NCI-H1048 (cell line): ENCODE measurements at regions not wholly inside any gene's neighbourhood (a gene's known extent, or its start where the extent isn't known, plus 50 kb on each side); places are given as distances from the start of the nearest gene placed in this dataset.
"Not testable (repeated sequence)": the region's sequence is repeated elsewhere in the genome, so short reads cannot be mapped to it uniquely, and the experiment has no call there.

ENCODE experiments used
- DNase-seq: peaks from one replicate; lab custom pipeline; 2025; lab: John Stamatoyannopoulos, UW

DNA sequence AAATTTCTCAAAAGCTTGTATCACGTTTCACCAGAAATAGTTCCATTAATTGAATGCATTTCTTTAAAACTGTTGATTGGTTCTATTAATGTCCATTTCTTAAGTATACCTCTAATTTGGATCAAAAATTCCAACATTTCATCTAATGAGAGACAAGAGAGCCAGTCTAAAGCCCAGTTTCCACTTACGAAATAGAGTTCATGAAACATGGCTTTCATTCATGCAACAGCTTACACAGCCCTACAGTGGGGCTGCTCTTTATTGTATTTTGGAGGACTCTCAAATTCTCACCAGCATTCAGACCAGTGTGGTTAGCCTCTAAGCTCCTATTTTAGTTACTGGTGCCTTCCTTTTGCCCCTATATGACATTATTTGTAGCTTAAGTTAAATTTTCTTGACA is 566.9 kb upstream of the RGMB start:
- no peak for DNase-seq

DNA sequence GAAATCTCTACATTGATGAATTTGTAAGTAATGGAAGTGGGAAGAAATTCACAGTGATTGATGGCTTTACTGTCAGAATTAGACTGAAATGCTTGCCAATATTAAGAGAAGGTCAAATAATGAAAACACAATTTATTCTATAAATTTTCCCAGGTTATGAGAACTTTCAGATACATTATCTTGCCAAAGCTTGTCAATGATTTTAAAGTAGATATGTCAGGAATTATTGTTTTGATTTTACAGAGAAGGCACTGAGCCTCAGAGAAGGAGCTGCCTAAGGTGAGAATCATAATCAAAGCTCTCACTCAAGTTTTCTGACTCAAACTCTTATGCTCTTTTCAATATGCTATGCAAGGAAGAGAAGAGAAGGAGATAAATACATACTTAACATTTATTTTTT is 564.0 kb upstream of the RGMB start:
- no peak for DNase-seq

DNA sequence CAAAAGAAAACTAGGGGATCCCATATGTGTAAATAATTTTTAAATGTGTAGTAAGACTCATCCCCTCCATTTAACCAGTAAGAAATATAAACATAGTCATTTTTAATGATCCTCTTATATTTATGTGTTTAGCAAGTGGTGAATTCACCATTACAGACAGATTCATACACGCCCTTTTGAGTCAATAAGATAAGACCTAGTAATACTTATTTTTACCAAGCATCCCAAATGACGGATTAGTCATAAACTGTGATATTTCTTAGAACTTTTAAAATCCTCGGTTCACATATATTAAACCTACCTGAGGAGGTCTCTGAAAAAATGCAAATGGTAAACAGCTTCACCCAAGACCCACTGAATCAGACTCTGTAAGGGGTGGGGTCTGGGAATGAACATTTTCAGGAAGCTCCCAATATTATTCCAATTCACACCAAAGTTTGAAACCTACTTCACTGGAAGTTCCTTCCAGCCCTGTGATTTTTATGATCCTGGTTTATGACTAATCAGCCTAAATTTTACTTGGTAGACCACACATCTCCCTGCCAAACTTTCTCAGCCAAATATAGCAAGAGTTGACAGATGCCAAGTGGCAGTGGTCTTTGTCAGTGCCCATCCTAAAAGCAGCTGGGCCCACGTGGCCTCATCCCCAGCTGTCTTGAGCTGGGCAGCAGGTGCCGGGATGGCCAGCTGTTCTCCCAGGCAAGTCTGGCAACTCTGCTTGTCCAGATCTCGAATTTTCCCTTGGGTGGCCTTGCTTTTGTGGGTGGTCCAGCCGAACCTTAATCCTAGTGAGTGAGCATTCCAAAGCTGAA is 559.0 kb upstream of the RGMB start:
- DNase-seq: no peak

DNA sequence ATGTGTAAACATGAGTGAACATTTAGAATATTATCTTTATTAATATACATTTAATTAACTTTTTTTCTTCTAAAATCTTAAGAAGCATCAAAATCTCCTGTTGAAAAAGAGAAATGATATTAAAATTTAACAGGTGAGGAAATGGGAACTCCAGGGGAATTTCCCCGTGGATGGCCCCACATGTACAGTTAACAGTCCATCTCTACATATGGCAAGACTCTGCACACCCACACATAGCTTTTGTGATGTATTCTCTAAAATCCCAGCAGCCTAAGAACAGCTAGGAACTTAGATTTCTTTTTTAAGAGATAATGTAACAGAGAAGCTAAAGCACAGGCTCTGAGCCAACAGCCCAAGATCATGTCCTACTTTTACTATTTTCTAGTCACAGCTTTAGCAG is 556.3 kb upstream of the RGMB start:
- DNase-seq: no peak

DNA sequence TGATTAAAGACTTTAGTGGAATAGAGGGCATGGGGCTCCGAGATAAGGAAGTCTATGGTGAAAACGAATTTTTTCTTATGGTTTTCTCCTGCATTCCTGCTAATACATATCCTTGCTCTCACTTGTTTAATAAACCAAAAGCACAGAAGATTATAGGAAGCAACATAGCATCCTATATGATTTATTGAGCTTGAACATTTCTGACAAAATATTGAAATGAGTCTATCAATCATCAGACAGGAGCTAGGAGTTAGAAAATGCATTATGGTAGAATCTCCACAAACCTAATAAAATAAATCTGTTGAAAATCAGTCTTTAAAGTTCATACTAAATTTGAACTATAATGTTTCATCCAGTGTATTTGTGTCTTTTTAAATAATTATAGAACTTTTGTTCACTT is 554.6 kb upstream of the RGMB start:
- no peak for DNase-seq

DNA sequence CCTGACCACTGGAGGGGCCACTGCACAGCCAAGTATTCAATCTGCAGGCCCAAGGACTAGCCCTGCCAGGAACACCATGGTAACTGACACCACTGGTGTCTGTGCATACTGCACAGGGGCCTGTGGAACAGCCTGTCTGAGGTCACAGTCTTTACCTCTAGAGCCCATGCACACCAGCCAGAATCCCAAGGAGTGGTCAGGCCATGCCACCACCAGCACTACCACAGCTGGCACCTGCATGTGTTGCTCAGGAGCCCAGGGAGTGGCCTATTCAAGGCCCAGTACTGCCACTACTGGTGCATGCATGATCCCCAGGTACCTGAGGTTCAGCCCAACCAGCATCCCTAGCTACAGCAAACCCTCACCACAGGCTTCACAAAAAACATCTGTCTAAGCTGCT is 546.0 kb upstream of the RGMB start:
- DNase-seq: no peak

DNA sequence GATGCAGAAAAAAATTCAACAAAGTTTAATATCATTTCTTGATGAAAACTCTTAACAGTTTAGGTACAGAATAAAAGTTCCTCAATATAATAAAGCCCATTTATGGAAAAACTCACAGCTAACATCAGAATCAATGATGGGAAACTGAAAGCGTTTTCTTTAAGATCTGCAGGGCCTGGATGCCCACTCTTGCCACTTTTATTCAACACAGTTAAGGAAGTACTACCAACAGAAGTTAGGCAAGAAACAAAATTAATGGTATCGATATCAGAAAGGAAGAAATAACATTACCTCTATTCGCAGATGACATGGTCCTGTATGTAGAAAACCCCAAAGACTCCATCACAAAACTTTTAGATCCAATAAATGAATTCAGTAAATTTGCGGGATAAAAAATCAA is 542.4 kb upstream of the RGMB start:
- DNase-seq: no peak

DNA sequence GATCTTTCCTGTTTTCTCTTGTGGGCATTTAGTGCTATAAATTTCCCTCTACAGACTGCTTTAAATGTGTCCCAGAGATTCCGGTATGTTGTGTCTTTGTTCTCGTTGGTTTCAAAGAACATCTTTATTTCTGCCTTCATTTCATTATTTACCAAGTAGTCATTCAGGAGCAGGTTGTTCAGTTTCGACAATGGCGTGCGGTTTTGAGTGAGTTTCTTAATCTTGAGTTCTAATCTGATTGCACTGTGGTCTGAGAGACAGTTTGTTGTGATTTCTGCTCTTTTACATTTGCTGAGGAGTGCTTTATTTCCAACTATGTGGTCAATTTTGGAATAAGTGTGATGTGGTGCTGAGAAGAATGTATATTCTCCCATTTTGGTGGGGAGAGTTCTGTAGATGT is 535.7 kb upstream of the RGMB start:
- DNase-seq: not testable (repeated sequence)

DNA sequence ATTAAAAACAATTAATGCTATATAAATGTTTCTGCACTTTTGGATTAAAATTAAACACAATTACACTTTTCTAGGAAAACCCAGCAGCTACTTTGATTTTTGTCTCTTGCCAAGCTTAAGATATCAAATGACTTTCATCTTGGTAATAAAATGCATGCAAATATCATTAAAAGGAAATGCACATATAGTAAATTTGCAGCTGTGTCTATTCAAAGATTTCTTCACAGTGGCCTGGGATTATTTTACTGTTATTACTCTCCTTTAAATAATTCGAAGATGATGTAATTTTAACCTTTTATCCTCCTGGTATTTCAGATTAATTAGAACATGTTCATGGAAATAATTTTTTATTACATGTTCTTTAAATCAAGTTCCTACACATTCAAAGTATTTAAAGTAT is 529.5 kb upstream of the RGMB start:
- no peak for DNase-seq

DNA sequence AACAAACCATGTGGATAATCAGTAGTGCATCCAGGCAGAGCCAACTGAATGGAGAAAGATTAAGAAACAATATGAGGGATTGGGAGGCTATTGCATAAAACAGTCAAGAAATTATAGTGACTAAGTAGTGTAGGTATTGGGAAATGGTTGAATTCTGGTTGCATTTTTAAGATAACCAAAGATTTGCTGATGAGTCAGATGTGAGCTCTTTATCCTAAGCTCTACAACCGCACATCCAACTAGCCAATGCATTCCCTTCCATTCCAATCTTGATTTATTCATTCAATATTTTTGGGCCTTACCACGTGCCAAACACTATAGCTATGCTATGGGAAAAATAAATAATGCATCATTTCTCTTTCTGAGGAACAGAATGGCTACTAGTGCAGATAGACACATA is 524.5 kb upstream of the RGMB start:
- no peak for DNase-seq

DNA sequence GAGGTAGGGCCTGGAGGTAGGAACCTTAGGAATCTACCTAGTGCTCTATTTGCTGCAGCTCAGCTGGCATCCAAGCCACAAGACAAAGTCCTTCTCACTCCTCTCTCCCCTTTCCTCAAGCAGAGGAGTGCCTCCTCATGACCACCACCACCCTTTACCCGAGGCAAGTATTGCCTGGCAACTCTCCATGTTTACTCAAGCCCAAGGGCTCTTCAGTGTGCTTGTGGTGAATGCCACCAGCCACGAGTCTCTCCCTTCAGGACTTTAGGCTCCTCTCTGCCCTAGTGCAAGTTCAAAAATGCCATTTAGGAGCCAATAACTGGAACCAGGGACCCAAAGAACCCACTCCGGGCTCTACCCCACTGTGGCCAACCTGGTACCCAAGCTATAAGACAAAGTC is 514.5 kb upstream of the RGMB start:
- DNase-seq: no peak

DNA sequence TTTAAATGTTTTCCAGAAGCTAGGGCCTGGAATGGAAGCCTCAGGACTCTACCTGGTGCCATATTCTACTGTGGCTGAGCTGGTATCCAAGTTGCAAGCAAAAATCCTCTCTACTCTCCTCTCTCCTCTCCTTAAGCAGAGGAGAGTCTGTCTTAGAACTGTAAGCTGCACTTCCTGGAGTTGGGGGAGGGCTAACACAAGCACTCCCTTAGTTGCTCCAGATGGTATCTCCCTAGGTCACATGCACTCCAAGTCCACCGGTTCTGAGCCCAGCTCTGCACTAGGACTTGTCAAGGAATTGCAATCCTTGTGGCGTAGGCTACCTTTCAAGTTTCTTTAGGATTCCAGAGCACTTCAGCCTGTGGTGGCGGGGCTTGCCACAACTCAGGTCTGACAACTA is 513.9 kb upstream of the RGMB start:
- no peak for DNase-seq

DNA sequence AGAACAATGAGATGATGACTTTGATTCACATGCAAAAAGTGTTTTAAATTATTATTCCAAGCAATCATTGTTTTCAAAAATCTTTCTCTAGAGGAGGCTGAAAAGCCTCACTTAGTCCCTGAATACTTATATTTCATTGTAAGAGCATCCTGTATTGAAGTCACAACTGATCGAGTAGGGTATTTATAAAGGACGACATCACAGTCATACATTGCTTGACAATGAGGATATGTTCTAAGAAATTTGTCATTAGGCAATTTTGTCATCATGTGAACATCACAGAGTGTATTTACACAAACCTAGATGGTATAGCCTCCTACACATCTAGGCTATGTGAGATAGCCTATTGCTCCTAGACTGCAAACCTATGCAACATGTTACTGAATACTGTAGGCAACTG is 510.4 kb upstream of the RGMB start:
- DNase-seq: no peak

DNA sequence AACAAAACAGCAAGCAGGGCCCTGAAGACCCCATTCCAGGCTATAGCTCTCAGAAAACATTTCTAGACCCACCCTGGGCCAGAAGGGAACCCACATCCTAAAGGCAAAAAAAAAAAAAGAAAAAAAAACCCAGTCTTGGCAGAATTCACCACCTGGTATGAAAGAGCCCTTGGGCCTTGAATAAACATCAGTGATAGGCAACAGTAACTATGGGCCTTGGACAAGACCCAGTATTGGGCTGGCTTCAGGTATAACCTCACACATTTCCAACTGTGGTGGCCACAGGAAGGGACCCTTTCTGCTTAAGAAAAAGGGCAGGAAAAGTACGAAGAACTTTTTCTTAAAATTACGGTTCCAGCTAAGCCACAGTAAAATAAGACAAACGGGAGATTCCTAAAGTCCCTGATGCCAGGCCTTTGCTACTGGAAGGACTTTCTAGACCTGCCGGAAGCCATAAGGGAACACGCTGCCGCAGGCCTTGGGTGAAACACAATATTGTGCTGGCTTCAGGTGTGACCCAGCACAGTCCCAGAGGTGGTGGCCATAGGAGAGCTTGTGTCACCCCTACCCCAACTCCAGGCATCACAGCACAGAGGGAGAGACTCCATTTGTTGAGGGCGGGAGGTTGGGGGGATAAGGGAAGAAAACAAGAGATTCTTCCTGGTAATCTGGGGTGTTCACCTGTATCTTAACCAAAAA is 505.2 kb upstream of the RGMB start:
- no peak for DNase-seq

DNA sequence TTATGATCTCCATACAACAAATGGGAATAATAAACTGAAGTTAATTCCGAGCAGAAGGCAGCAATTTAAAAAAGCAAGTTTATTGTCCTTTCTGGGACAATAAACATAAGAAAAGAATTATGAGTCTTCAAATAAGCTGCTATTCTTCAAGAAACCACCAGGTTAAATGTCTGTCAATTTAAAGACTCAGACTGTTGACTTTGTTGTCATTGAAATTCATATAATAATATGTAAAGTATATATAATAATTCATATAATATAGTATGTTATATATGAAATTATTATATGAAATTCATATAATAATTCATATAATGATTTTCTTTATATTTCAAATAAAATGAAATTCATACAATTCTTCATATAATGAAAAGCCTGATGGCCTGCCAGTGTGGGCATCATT is 497.5 kb upstream of the RGMB start:
- no peak for DNase-seq

DNA sequence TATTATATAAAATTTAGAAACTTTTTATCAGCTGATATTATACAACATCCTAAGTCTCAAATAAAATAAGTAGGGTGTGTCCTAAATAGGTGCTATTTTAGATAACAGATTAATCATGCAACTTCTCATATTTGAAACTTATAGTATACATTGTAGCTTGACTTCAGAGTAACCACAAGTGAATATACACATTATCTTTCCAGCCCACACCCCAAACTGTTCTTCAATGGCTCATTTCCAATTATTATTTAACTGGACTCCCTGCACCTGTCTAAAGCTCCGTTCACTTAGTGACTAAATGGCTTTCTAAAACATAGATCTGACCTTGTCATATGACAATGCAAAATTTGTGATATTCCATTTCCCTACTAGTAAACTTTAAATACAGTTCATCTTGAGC is 490.9 kb upstream of the RGMB start:
- no peak for DNase-seq

DNA sequence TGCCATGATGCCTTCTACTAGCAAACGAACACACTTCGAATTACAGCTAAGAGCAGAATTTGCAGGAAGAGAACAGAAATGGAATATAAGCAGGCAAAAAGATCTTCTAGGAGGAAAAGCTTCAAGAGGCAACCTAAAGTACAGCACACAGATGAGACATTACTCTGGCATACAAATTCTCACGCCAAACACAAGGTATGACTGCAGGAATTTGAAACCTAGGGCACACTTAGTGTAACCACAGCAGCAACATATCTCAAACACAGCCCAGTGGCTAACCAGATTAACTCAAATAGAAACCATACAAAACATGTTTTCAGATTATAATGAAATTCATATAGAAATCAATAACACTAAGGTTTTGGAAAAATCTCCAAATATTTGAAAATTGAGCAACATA is 481.0 kb upstream of the RGMB start:
- DNase-seq: no peak

DNA sequence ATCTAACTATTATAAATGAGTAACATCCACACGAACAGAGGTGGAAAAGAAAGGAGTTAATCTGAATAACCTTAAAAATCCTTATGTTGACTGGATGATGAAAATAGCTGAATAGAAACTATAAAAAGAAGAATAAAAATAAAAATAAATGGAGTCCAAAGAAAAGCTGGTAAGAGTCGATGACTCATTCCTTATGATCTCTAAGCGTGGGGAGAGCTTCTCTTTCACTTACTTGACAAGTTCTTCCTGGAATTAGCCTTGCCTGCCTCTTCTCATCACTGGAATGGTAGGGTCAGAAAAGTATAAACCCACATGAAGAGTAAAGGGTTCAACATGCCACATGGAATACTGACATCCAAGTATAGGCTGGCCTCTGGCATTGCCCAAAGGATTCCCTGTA is 477.0 kb upstream of the RGMB start:
- DNase-seq: no peak

DNA sequence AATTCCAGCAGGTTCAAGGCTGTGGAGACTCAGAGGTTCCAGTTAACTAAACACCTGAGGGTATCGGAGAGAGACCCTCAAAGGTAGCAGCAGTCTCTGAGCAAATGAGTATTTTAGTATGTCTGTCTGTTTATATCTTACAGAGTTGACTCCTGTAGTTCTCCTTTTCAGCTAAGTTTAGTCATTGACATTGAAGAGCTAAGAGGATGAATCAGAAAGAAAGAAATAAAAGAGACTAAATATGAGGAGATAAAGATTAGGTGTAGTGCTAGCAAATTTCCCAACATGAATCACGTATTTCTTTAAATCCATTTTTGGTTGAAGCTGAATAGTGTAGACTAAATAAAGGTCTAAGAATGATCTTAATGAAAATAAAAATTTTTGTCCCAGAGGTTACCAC is 474.0 kb upstream of the RGMB start:
- DNase-seq: no peak

DNA sequence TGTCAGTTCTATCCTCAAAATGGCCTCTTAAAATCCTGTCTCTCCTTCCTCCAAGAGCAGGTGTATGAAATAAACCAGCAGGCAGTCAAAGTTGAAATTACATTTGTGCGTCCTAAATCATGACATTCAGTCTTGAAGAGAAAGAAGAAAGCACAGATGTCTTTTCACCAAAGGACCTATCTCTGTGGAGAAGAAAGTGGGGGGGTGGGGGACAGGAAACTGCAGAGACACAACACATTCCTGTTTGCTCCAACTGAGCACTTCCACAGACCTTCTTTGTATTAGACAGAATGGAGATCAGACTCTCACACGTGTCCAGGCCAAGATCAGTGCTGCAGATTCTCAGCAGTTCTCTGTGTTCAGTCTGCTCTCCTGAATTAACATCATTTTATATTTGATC is 471.9 kb upstream of the RGMB start:
- DNase-seq: no peak

DNA sequence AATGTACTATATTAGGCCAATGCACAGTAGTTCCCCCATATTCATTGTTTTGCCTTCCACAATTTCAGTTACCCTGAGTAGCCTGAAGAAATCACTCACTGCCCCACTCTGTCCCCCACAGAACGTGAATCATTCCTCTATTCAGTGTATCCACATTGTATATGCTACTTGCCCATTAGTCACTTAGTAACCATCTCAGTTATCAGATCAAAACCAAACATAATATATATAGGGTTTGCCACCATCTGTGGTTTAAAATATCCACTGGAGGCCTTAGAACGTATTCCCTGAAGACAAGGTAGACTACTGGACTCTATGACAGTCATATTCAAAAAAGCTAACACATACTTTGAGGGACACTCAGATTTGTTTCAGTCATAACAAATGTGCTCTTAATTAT is 465.7 kb upstream of the RGMB start:
- no peak for DNase-seq

DNA sequence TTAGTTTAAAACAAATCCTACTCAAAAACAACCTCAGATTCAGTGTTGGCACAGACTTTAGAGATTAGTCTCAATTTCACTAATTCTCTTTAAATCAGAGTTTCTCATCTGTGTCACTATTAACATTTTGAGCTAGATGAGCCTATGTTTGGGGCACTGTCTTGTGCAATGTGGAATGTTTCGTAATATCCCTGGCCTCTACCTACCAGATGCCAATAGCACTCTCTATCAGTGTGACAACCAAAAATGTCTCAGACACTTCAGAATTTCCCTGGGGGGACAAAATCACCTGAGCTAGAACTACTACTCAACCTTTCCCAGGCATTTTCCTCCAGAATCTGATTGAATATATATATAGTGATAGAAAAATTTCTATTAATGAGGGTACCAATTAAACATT is 465.2 kb upstream of the RGMB start:
- no peak for DNase-seq

DNA sequence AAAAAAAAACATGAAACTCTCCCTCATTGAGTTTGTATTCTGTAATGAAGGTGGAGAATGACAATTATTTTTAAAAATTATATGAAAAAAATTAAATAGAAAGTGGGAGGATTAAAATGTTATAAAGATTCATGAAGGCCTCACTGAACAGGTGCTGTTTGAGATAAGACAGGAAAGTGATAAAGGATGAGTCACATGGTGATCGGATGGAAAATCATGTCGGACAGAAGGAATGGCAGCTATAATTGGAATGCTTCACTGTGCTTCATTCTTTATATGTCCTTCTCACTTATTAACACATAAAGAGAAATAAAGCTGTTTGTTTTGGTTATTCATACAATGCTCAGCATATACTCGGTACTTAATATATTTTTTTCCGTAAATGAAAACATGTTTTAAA is 464.5 kb upstream of the RGMB start:
- DNase-seq: no peak
